Limb (tissue), 2 donors: ENCODE measurements at regions not wholly inside any gene's neighbourhood (a gene's known extent, or its start where the extent isn't known, plus 50 kb on each side); places are given as distances from the start of the nearest gene placed in this dataset.

Source experiments
- DNase-seq, 2 donors: peaks; one replicate each; pipeline ENCODE4 v3.0.0-alpha.2; 2016; ENCODE audit errors: extremely low spot score in 2 of 2

GRCh38 chr13:50309882-50310594 is 294.8 kb downstream of the KCNRG start:
- no peak for DNase-seq

GRCh38 chr13:50310734-50311133 is 295.5 kb downstream of the KCNRG start:
- DNase-seq = no peak

- DNase-seq = no peak
These were observed 303.6 kb downstream of the KCNRG start for GRCh38 chr13:50318887-50319286.

GRCh38 chr13:50319635-50320255 is 304.5 kb downstream of the KCNRG start:
- no peak for DNase-seq

GRCh38 chr13:50320271-50320862 is 305.1 kb downstream of the KCNRG start:
- DNase-seq = no peak

- DNase-seq = no peak
These were observed 306.8 kb downstream of the KCNRG start for GRCh38 chr13:50322006-50322405.

- DNase-seq = no peak
These were observed 308.3 kb downstream of the KCNRG start for GRCh38 chr13:50323440-50324065.

GRCh38 chr13:50326271-50326670 is 311.0 kb downstream of the KCNRG start:
- DNase-seq = no peak

- DNase-seq = peak in 1 of 2 donors; percentile 38
These were observed 311.6 kb downstream of the KCNRG start for GRCh38 chr13:50326811-50327210.

- no peak for DNase-seq
These were observed 319.0 kb downstream of the KCNRG start for GRCh38 chr13:50334115-50334778.

GRCh38 chr13:50334944-50335343 is 319.7 kb downstream of the KCNRG start:
- DNase-seq = no peak

- no peak for DNase-seq
These were observed 324.0 kb downstream of the KCNRG start for GRCh38 chr13:50339271-50339670.

- DNase-seq = no peak
These were observed 324.9 kb downstream of the KCNRG start for GRCh38 chr13:50340146-50340545.

- peak; percentile 60 to 63 for DNase-seq
These were observed 325.5 kb downstream of the KCNRG start for GRCh38 chr13:50340551-50341287.

- no peak for DNase-seq
These were observed 326.3 kb downstream of the KCNRG start for GRCh38 chr13:50341526-50341925.

GRCh38 chr13:50344717-50345116 is 329.5 kb downstream of the KCNRG start:
- no peak for DNase-seq

- DNase-seq = no peak
These were observed 330.6 kb downstream of the KCNRG start for GRCh38 chr13:50345804-50346203.

GRCh38 chr13:50348371-50348770 is 333.1 kb downstream of the KCNRG start:
- no peak for DNase-seq

GRCh38 chr13:50352720-50353480 is 337.7 kb downstream of the KCNRG start:
- DNase-seq = no peak

GRCh38 chr13:50353651-50354415 is 338.6 kb downstream of the KCNRG start:
- DNase-seq = no peak
